ENCODE measurements at regions not wholly inside any gene's neighbourhood (a gene's known extent, or its start where the extent isn't known, plus 50 kb on each side); places are given as distances from the start of the nearest gene placed in this dataset.

DNA sequence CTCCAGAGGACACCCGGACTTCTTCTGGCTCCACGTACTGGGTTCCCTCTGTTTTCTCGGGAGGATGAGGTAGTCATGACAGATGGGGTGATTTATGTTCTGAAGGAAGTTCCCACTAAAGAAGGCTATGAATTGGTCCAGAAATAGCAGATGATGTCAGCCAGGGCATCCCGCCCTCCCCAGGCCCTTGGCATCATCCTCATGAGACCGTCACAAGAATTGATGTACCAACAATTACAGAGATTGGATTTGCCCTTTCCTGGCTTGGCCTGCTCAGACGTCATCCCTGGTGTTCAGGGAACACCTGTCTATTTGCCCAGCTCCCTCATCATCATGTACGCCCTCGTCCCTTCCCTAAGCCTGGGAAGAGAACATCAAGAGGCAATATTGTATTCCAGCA is 102.8 kb upstream of the CCL1 start:
- H3K27me3 ChIP-seq (ENCODE audit: insufficient read depth, low read depth) = peaks cover 64% of the 10 kb centered on the region
- TF ChIP-seq EZH2 (IDR thresholded peaks at IDR 0.05; ENCODE audit: low read depth) = no peak
- TF ChIP-seq, protein P1, sequence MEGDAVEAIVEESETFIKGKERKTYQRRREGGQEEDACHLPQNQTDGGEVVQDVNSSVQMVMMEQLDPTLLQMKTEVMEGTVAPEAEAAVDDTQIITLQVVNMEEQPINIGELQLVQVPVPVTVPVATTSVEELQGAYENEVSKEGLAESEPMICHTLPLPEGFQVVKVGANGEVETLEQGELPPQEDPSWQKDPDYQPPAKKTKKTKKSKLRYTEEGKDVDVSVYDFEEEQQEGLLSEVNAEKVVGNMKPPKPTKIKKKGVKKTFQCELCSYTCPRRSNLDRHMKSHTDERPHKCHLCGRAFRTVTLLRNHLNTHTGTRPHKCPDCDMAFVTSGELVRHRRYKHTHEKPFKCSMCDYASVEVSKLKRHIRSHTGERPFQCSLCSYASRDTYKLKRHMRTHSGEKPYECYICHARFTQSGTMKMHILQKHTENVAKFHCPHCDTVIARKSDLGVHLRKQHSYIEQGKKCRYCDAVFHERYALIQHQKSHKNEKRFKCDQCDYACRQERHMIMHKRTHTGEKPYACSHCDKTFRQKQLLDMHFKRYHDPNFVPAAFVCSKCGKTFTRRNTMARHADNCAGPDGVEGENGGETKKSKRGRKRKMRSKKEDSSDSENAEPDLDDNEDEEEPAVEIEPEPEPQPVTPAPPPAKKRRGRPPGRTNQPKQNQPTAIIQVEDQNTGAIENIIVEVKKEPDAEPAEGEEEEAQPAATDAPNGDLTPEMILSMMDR (conservative IDR thresholded peaks at IDR 0.05) = no peak
- no peak overlapping the region for H2AFZ ChIP-seq
- ChIA-PET CTCF (no interaction called here), POLR2A (ENCODE audit: unreplicated experiment) (no interaction called here)
- no peaks in the 10 kb centered on the region; the same call in 1 of the 2 replicates for H4K20me1 ChIP-seq (ENCODE audit: insufficient read depth)
- no peaks in the 10 kb centered on the region for H3K9me3 ChIP-seq (ENCODE audit: insufficient read depth, low read depth)
- H3F3A ChIP-seq (ENCODE audit: insufficient read depth, low read depth) = no peaks in the 10 kb centered on the region
- H3K9me2 ChIP-seq (ENCODE audit: insufficient read depth) = no peaks in the 10 kb centered on the region
- no peaks in the 10 kb centered on the region for H3K79me2 ChIP-seq (ENCODE audit: low read depth)
- H3K4me3 ChIP-seq = no peak overlapping the region
- H3K4me2 ChIP-seq = no peak overlapping the region
- no peaks in the 10 kb centered on the region for H3K4me1 ChIP-seq (replicated peaks; ENCODE audit: insufficient read depth)
- intact Hi-C loops (cut with micrococcal nuclease; ENCODE audit: unreplicated experiment) = no loop called here
- no peak overlapping the region for H3K27ac ChIP-seq
- DNase-seq = no peak
- no TSS peak for BruUV-seq (replicated peaks)
- H3K36me3 ChIP-seq (ENCODE audit: low read depth) = no peaks in the 10 kb centered on the region

DNA sequence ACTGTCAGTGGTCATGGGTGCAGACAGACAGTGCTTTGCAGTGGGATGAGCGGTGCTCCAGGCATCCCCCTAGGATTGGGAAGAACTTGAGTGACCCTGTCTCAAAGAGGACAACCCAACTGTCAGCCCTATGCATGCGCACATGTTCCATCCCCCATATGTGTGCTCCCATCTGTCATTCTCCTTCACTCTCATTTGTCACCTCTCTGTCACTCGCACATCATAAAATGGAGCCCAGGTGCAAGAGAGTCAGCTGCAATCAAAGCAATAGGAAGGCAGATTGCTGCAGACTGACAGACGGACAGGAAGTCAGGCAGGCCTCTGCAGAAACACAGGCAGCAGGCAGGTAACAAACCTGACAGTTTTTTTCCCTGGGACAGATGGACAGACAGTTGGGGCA is 101.8 kb upstream of the CCL1 start:
- Histone ChIP-seq H2AFZ (no peak overlapping the region), H3K9me2 (ENCODE audit: insufficient read depth) (no peaks in the 10 kb centered on the region), H3K79me2 (ENCODE audit: low read depth) (no peaks in the 10 kb centered on the region), H3K27ac (no peak overlapping the region), H3K4me3 (no peak overlapping the region), H4K20me1 (ENCODE audit: insufficient read depth) (no peaks in the 10 kb centered on the region; the same call in 1 of the 2 replicates), H3K9me3 (ENCODE audit: insufficient read depth, low read depth) (no peaks in the 10 kb centered on the region), H3K27me3 (ENCODE audit: insufficient read depth, low read depth) (peaks cover 56% of the 10 kb centered on the region), H3K4me2 (no peak overlapping the region), H3K36me3 (ENCODE audit: low read depth) (no peaks in the 10 kb centered on the region), H3F3A (ENCODE audit: insufficient read depth, low read depth) (no peaks in the 10 kb centered on the region), H3K4me1 (replicated peaks; ENCODE audit: insufficient read depth) (no peaks in the 10 kb centered on the region)
- no peak for DNase-seq
- intact Hi-C loops (cut with micrococcal nuclease; ENCODE audit: unreplicated experiment) = no loop called here
- TF ChIP-seq EZH2 (IDR thresholded peaks at IDR 0.05; ENCODE audit: low read depth) = no peak
- TF ChIP-seq, protein P1 (conservative IDR thresholded peaks at IDR 0.05) = no peak
- POLR2A ChIA-PET (ENCODE audit: unreplicated experiment) = no interaction called here
- no TSS peak for BruUV-seq (replicated peaks)
- CTCF ChIA-PET = no interaction called here

DNA sequence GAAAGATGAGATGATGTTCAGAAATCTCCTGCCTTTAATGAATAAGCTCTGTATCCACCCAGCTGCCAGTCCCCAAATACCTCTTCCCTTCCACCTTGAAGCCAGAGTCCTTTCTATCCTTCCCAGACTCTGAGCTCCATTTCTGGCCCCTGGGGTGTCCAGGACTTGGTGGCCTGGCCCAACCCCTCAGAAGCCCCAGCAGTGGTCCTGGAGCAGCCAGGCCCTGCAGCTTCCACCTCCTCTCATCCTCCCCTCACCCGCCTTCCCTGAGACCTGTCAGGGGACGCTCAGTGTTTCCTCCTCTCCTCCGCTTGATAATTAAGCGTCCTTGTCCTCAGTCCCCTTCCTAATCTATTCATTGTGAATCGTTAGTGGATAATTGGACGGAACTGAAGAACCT is 95.2 kb upstream of the CCL1 start:
- peaks cover 20% of the 10 kb centered on the region for H3K27me3 ChIP-seq (ENCODE audit: insufficient read depth, low read depth)
- H3K9me2 ChIP-seq (ENCODE audit: insufficient read depth) = no peaks in the 10 kb centered on the region
- ChIA-PET CTCF (no interaction called here), POLR2A (ENCODE audit: unreplicated experiment) (no interaction called here)
- H4K20me1 ChIP-seq (ENCODE audit: insufficient read depth) = no peaks in the 10 kb centered on the region; the same call in 1 of the 2 replicates
- no peaks in the 10 kb centered on the region for H3K79me2 ChIP-seq (ENCODE audit: low read depth)
- H3K36me3 ChIP-seq (ENCODE audit: low read depth) = no peaks in the 10 kb centered on the region
- no peak for DNase-seq
- H3K4me1 ChIP-seq (replicated peaks; ENCODE audit: insufficient read depth) = no peaks in the 10 kb centered on the region
- no TSS peak for BruUV-seq (replicated peaks)
- no peak overlapping the region for H3K27ac ChIP-seq
- TF ChIP-seq, protein P1 (conservative IDR thresholded peaks at IDR 0.05) = no peak
- TF ChIP-seq EZH2 (IDR thresholded peaks at IDR 0.05; ENCODE audit: low read depth) = no peak
- no peaks in the 10 kb centered on the region for H3K9me3 ChIP-seq (ENCODE audit: insufficient read depth, low read depth)
- H3F3A ChIP-seq (ENCODE audit: insufficient read depth, low read depth) = no peaks in the 10 kb centered on the region
- H3K4me3 ChIP-seq = no peak overlapping the region
- no peak overlapping the region for H3K4me2 ChIP-seq
- H2AFZ ChIP-seq = no peak overlapping the region
- intact Hi-C loops (cut with micrococcal nuclease; ENCODE audit: unreplicated experiment) = no loop called here

Measured in PC-9 (cell line).